OCI-LY7 (cell line): ENCODE measurements at regions not wholly inside any gene's neighbourhood (a gene's known extent, or its start where the extent isn't known, plus 50 kb on each side); places are given as distances from the start of the nearest gene placed in this dataset.

Experiments
- CTCF ChIP-seq: fragments of 200-600 bp; sonication (generic); conservative IDR thresholded peaks from 2 replicates; pipeline ENCODE4 v1.5.1; 2014; ENCODE audit warnings: mild to moderate bottlenecking, antibody characterized with exemption, low read length, moderate library complexity, mixed read lengths
- EZH2phosphoT487 ChIP-seq: fragments of 200-600 bp; sonication (generic); IDR thresholded peaks from 2 replicates; pipeline ENCODE4 v1.6.1; 2018; ENCODE audit warnings: low read depth, borderline replicate concordance, mild to moderate bottlenecking, mixed run types, antibody characterized with exemption, low read length, moderate library complexity, mixed read lengths

DNA sequence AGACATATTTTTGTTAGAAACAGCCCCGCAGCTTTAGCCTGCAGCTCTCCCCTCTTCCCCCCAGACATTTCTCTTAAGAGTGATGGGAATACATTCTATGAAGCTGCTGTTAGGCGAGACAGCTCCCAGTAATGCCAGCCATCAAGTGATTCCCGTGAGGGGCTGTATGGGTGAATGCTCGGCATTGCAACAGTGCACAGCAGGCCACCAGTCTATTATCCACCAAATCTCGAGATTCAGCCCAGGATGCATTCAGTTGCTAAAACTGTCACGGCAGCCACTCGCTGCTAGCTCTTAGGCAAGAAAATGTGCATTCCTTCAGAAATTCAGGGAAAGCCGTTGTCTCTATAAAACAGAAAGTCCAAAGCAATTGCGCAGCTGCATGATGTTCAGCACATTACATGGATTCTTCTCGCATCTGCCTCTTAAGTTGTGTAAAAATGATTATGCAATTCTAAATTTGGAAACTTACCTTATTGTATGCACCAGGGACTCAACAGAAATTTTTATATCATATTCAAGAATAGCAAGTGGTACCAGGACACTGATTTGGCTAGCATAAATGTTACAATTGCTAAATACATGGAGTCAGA is 211.3 kb upstream of the ARL4C start:
- no peak for TF ChIP-seq CTCF
- TF ChIP-seq EZH2phosphoT487 = no peak
